DMS153 treated with DMSO at 0.1 percent for 48 hours (cell line): ENCODE measurements at regions not wholly inside any gene's neighbourhood (a gene's known extent, or its start where the extent isn't known, plus 50 kb on each side); places are given as distances from the start of the nearest gene placed in this dataset.
"Not testable (repeated sequence)": the region's sequence is repeated elsewhere in the genome, so short reads cannot be mapped to it uniquely, and the experiment has no call there.

Experiments
- DNase-seq: peaks from one replicate; lab custom pipeline; 2025; ENCODE audit not compliant: unreplicated experiment; lab: John Stamatoyannopoulos, UW

DNA sequence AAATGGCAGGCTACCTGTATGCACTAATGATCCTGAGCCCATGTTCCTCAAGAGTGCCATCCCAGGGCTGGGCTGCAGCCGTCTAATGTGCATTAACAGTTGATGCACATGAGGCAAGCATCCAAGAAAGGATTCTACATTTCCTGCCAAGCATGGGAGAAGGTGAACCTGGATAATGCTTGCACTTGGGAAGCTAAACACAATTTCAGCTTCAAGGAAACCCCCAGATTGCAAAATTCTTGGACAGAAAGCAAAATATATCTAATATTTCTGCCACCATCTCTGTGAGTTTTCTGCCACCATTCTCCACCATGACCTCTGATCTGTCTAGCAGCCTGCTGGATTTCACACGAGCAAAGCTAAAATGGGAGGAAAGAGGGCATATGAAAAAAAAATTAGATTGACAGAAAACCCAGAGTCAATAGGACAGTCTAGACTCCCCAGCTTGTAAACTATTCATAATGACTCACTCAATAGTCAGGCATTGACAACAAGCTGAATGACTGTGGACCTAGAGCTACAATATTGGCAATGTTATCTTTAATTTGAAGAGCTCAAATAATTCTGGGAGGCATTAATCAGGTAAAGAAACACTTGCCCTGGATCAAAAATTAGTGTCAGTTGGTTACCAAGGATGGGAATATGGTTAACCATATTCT is 91.9 kb upstream of the BCL2L14 start:
- no peak for DNase-seq

DNA sequence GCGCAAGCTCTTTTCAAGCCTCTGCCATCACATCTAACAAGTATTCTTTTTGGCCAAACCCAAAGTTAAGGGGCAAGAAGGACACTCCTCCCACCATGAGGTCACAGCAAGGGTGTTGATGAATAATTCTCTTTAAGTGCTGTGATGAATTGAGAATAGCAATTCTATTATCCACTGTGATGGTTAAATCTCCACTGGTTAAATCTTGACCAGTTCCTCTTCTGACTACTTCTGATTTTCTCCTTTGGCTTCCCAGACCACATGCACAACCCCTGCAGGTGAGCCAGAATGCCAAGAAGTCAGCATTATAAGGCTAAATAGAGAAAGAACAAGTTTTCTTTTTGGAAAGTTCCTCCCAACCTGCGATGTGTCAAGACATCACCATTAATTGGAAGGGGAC is 90.6 kb upstream of the BCL2L14 start:
- no peak for DNase-seq

DNA sequence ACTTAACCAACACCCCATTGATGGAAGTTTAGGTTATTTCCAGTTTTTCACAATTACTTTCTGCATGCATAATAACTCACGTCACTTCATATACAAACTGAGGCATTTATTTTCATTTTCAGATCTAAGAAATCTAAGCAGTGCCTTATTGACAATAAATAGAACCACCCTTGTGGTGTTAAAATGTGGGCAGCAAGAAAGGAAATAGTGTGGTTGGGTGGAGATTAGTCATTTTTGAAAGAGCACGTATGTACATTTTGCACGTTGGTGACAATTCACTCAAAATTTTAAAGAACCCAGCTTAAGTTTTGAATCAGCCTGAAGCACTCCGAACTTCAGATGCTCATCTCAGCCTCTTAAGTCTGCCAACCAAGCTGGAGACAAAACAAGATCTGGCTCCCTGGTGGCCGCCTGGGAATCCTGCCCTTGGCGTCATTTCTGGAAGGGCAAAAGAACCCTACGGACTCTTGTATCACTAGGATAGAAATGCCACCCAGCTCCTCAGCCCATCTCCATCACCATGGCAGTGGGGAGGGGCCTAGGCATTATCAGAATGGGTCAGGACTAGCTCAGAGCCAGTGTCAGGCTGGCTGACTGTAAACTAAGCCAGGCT is 89.5 kb upstream of the BCL2L14 start:
- no peak for DNase-seq

DNA sequence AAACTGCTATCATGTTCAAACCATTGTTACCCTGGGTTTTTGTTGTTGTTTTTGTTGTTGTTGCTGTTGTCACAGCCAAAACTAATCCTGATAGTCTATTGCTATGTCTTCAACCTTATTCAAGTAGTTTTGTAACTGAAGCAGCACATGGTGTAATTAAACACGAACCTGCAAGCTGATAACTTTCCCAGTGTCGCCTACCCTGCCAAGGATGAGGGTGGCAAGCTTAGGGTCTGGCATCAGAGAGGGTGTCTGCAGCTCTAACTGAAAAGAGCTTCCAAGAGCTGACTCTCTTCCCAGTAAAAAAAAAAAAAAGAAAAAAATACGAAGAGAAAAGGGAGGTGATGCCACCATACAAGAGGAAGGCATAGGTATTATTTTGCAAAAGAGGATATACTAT is 86.3 kb upstream of the BCL2L14 start:
- no peak for DNase-seq

DNA sequence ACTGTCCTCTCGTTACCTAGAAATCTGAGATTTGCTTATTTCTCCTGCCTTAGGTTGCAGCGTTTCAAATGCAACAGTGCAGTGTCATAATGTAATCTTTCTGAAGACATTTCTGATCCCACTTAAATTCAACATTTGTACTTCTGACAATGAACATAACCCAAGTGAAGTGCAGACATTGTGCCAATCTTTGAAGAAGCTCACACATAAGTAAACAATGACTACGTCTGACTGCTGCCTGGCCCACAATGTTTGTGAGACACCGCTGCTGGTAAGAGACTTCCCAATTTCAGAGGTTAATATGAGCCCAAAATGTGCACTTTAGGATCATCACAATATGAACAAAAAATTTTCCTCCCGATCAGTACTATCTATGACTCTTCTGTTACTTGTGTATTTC is 84.6 kb upstream of the BCL2L14 start:
- DNase-seq = no peak

DNA sequence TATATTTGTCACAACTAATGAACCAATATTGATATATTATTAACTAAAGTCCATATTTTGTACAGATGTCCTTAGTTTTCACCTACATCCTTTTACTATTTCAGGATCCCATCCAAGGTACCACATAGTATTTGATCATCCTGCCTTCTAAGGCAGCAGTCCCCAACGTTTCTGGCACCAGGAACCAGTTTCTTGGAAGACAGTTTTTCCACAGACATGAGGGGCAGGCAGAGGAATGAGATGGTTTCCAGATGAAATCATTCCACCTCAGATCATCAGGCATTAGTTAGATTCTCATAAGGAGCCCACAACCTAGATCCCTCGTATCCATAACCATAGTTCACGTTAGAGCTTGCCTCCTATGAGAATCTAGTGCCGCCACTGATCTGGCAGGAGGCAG is 82.8 kb upstream of the BCL2L14 start:
- no peak for DNase-seq

DNA sequence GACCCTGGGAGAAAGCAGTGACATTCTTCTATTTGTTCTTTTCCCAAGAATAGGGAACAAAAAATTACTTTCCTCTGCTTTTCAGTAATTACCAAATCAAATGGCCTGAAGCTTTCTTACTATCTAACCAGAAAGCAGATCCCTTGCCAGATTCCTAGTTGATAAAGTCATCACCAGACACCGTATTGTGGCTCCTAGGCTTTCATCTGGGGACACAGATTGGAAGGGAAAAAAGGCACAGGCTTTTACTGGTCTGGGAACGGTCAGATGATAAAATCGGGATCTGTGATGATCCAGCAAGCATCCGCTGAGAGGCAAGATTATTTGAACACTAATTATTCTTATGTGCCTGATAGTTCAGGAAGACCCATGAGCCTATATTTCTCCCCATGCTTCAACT is 79.1 kb upstream of the BCL2L14 start:
- no peak for DNase-seq

DNA sequence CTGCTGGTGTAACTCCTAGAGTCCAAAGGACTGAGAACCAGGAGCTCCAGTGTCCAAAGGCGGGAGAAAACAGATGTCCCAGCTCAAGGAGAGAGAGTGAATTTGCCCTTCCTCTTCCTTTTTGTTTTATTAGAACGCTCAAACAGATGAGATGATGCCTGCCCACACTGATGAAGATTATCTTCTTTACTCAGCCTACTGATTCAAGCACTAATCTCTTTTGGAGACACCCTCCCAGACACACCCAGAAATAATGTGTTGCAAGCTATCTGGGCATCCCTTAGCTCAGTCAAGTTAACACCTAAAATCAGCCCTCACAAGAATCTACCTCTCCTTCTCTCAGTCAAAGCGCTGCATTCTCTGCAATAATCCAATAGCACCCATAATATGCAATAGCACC is 78.2 kb upstream of the BCL2L14 start:
- DNase-seq = no peak

DNA sequence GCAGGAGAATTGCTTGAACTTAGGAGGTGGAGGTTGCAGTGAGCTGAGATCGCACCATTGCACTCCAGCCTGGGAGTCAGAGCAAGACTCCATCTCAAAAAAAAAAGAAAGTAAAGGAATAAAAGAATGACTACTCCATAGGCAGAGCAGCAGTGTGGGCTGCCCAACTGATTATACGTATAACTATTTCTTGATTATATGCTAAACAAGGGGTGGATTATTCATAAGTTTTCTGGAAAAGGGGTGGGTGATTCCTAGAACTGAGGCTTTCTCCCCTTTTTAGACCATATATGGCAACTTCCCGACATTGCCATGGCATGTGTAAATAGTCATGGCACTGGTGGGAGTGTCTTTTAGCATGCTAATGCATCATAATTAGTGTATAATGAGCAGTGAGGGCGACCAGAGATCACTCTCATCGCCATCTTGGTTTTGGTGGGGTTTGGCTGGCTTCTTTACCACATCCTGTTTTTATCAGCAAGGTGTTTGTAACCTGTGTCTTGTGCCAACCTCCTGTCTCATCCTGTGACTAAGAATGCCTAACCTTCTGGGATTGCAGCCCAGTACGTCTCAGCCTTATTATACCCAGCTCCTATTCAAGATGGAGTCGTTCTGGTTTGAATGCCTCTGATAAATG is 72.3 kb upstream of the BCL2L14 start:
- not testable (repeated sequence) for DNase-seq

DNA sequence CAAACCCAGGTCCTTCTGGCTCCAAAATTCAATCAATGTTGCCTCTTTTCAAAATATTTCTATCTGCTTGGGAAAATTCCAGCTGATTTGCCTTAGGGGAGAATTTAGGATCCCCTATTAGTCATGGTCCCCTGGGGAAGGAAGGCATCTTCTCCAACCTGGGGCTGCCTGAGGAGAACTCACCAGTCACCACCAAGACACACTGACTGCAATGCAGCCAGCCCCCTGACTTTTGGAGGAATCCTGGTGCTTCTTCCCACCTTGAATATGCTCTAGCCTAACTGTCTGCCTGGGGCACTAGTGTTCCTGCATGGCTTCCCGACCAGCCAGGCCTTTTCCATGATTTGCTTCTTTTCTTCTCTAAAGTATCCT is 71.8 kb upstream of the BCL2L14 start:
- no peak for DNase-seq

DNA sequence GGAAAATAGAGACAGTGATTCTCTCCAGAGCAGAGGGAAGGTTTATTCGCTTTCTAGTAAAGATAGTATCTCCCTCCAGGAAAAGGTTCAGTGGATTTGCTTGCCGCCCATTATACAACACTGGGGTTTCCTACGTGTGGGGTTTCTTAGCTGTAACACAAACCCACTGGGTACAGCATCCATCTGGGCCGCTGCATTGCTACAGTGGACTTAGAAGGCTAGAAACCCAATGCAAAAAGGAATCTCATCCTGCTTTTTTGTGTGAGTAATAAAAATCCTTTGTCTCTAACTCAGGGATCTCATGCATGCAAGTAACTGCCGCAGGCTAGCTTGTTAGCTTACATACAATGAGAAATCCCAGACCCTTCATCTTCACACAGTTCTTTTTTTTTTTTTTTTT is 67.1 kb upstream of the BCL2L14 start:
- no peak for DNase-seq

DNA sequence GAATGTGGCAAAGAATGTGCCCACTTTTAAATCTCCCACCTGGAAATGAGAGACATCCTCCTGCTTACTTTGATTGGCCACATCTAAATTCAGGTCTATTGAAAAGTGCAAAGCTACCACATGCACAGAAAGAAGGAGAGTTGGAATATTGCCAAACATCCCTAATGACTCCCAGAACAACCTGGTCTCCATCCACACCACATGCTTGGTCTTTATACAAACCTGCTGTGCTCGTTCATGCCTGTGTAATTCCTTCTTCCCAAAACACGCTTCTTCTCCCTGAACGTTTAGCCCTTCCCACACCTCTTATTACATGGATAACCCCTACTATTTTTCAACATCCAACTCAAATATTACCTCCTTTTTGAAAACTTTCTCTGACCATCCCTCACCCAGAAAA is 66.2 kb upstream of the BCL2L14 start:
- no peak for DNase-seq

DNA sequence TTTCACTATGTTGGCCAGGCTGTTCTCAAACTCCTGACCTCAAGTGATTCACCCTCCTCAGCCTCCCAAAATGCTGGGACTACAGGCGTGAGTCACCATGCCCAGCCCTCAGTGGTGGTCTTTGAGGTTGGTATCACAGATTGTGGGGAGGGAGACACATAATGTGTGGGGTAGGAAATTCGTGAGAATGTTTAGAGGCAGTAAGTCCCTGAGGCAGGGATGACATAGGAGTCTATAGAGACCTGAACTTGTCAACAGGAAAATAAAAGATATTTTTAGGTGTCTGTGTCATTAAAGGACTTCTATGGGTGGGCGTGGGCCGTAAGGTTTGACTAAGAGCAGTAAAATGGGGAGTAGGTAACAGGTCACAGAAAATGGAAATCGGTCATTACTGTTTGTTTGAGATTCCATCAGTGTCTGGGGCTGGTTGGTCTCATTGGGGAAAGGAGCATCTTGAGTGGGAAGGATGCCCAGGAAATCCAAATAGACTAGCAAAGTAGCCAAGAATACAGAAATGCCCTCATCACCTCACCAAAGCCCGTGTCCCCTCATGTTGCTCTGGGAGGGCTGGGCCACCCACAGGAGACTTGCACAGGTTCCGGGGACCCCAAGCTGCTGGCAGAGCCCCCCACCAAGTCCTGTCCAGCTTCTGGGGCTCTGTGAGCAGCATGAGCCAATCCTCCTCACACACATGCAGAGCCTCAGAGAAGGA is 63.6 kb upstream of the BCL2L14 start:
- DNase-seq = no peak

DNA sequence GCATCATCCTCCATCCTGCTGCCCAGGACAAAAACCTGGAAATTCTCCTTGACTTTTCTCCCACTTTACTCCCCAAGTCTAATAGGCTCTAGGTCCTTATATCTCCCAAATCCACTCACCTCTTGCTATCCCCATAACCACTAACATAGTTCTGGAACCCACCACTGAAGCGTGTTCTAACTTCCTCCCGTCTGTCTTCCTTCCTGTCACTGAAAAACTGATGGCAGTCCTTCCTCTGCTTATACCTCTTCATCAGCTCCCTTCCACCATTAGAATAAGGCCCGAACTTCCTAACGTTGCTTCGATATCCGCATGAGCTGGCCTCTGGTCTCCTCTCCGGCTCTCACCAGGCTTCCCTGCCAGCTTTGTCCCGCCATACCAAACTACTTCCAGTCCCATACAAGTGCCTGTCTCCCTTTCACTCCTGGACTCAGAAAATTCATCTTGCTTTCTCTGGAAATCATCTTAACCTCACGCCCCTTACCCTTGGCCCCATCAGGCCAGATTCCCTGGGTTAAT is 63.0 kb upstream of the BCL2L14 start:
- DNase-seq = no peak

DNA sequence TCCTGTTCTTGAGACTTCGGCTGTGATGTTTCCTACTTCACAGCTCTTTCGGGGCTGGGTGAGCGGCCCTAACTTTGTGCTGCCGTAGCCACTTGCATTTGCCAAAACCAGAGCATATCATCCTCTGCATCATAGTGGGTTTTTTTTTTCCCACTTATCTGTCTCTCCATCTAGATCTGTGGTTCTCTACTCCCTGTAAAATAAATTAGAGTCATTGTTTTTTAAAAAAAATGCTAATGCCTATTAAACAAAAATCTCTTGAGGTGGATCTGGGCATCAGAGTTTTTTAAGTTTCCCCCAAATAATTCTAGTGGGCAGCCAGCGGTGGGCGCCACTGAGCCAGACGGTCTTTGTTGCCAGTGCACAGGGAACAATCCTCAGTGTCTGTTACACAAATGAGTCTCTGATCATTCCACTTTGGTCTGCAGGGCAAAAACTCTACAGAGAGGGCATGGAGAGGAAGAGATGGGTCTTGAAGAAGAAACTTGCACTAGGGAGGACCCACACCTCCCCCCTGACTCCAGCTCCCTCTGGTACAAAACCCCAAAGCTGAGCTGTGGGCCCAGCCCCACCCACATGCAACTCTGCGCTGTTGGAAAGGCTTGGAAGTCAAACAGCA is 62.4 kb upstream of the BCL2L14 start:
- no peak for DNase-seq

DNA sequence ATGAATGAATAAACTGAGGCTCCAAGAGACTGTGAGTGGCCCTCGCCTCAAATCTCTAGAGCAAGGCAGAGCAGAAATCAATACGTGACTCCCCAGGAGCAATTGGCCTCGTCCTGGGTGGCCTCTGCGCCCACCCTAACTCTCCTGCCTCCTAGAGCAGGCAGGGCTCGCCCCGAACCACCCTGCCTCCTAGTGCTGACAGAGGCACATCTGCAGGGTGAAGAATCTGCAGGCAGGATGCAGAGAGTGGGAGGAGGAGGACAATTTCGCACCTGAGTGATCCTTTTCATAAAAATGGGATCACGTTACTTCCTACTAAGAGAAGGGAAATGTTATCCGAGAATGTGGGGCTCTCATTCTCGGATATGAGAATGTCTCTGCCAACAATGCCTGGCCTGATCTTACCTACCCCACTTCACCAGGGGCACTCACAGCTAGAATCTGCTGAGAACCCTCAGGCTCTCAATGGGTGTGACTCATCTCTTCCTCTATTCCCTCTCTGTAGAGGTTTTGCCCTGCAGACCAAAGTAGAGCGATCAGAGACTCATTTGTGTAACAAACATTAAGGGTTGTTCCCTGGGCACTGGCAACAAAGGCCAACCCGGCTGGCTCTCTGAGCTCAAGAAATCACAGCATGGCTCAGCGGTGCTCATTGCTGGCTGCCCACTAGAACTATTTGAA is 61.7 kb upstream of the BCL2L14 start:
- peak; percentile 84 for DNase-seq

DNA sequence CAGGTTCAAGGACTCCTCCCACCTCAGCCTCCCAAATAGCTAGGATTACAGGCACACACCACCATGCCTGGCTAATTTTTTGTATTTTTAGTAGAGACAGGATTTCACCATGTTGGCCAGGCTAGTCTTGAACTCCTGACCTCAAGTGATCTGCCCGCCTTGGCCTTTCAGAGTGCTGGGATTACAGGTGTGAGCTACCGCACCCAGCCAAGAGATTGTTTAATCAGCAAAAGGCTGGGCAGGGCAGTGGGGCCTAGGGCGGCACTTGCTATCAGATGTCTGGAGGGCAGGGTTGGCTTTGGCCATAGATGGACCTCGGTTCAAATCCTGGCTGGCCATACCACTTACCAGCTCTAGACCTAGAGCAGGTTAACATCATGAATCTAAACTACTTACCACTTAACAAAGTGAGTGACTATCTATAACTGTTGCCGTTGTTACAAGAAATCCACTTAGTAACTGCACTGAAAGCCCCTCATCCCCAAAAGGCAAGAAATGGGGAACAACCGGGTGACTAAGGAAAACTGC is 60.9 kb upstream of the BCL2L14 start:
- DNase-seq = not testable (repeated sequence)

DNA sequence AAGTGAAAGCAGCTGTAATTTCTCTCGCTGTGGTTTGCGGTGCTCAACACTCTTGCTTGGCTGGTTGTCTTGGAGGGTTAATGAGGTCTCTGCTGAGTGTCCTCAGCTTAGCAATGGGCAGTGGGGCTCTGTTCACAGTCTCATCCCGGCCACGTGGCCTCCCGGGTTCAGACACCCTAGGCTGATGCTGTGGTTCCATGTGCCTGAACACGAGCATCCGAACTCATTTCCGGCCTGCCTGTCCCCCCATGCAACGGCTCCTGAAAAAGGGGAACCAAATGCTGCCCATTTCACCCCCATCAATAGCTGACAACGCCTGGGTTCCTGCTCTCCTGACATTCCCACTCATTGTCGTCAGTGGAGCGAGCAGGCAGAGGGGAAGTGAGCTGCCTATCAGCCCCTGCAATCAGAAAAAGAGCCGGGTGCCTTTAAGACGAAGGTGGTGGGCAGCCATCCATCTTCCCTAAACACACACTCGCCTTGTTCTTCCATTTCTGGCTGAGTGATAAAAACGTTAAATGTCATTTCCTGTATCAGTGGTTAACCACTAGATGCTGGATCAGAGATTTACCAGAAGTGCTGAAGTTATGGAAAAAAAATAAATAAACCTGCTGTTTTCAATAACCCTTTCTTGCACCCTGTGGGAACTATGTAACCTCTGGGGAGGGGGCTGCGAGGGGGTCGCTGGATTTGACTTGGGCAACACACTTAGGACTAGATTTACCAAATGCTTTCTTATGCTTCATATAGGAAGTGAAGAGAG is 60.3 kb upstream of the BCL2L14 start:
- no peak for DNase-seq

DNA sequence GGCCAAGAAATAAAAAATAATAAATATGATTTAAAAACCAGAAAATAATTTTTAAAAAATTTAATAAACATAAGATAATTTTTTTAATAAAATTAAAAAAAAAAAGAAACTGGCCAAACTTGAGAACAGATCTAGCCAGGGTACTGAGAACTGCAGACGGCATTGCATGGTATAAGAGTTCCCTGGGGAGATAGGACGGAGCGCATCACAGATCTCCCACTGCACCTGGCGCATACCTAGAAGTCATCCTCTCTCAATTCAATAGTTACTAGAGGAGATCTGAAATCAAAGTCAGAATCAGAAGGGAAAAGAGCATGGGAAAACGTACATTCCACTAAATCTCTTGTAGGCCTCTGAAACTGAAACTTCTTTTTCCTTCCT is 58.9 kb upstream of the BCL2L14 start:
- DNase-seq = no peak
